Heart left ventricle (tissue), 16 donors: ENCODE measurements at regions not wholly inside any gene's neighbourhood (a gene's known extent, or its start where the extent isn't known, plus 50 kb on each side); places are given as distances from the start of the nearest gene placed in this dataset.

Experiments
- ATAC-seq, 4 donors: fragments of 200-7000 bp; cut with Tn5 transposase; one replicate each; pipeline ENCODE4 v1.9.1; 2020 to 2022; ENCODE audit warnings: moderate library complexity in 4 of 4, mild to moderate bottlenecking in 3 of 4, moderate number of reproducible peaks in 1 of 4
- DNase-seq, 5 donors: peaks; one replicate each; pipeline ENCODE4 v3.0.0-alpha.2; 2020
- H3K27ac ChIP-seq, 12 donors: fragments of 200-600 bp; sonication (generic) in 4 of 12; one replicate each; pipeline versions ENCODE4 v1.5.0 to v1.8.0; 2016 to 2022; ENCODE audit warnings: mild to moderate bottlenecking in 2 of 12
- H3K27me3 ChIP-seq, 9 donors: fragments of 200-600 bp; sonication (generic) in 2 of 9; one replicate each; pipeline versions ENCODE4 v1.5.1 to v1.8.0; 2016 to 2022; ENCODE audit warnings: mild to moderate bottlenecking in 3 of 9
- H3K36me3 ChIP-seq, 9 donors: fragments of 200-600 bp; sonication (generic) in 2 of 9; one replicate each; pipeline versions ENCODE4 v1.5.0 to v1.8.0; 2018 to 2022; ENCODE audit warnings: mild to moderate bottlenecking in 2 of 9
- H3K4me1 ChIP-seq, 12 donors: fragments of 200-600 bp; sonication (generic) in 4 of 12; one replicate each; pipeline versions ENCODE4 v1.5.0 to v1.8.0; 2016 to 2022; ENCODE audit warnings: mild to moderate bottlenecking in 3 of 12
- H3K4me3 ChIP-seq, 12 donors: fragments of 200-600 bp; sonication (generic) in 4 of 12; one replicate each; pipeline versions ENCODE4 v1.5.0 to v1.8.0; 2017 to 2022; ENCODE audit warnings: mild to moderate bottlenecking in 9 of 12, moderate library complexity in 4 of 12
- H3K9me3 ChIP-seq, 12 donors: fragments of 200-600 bp; sonication (generic) in 4 of 12; one replicate each; pipeline versions ENCODE4 v1.5.0 to v1.8.0; 2016 to 2022; ENCODE audit warnings: mild to moderate bottlenecking in 1 of 12
- POLR2A ChIP-seq, 2 donors: fragments of 450-650 bp; IDR thresholded peaks; one replicate each; pipeline ENCODE4 v1.6.1; 2017; ENCODE audit warnings: antibody characterized with exemption in 2 of 2, mild to moderate bottlenecking in 2 of 2, moderate library complexity in 2 of 2
- WGBS, 4 donors: extraction: QIAGEN DNeasy Blood & Tissue Kit in 2 of 4; methylation state at CpG; one replicate each; pipeline versions ENCODE4 v1.1.5 to v1.1.7; 2013 to 2018; 5-methylcytosine and 5-hydroxymethylcytosine counted together
- intact Hi-C, 10 donors: fragments of 100-400 bp; cut with DNase I; formaldehyde crosslinking; loops; one replicate each; pipeline versions ENCODE4 v1.11.1 to v1.14.2; 2022
- TF ChIP-seq, protein P1 (sequence below), 12 donors: fragments of 200-600 bp; sonication (generic) in 4 of 12; IDR thresholded peaks; one replicate each; pipeline versions ENCODE4 v1.5.0 to v1.8.0; 2018 to 2022; ENCODE audit warnings: antibody characterized with exemption in 12 of 12, mild to moderate bottlenecking in 5 of 12
- donor health status: ischemic (EF 13 %, LVEDD 7.1; RV severe dilation, severe dysfunction).
- donor health status: healthy with polysubstance abuse.
- donor health status: DM: no; HTN: yes; CAD: no.
- donor health status: DM: no; HTN: no; CAD: no.
- donor health status: ischemic (EF 25% LVEDD 6.9; RV normal size, moderate dysfunction).
- donor health status: ischemic (EF 25% LVEDD 5.7; RV mildly dilated, moderate dysfunction).
- donor health status: healthy.
- donor health status: DM: yes; HTN: yes; CAD: no.
- donor health status: ischemic (EF 35%, LVEDD 5.7; RV mildly dilated, moderate dysfunction).
- donor health status: nonischemic (EF 11% LVEDD 7.7; RV severe dilation, severe dysfunction).
- donor health status: DM: yes; HTN: yes; CAD: no.
- donor health status: PGD.
- donor health status: ischemic (EF 29% LVEDD 5.4; RV normal size, mild dysfunction).
- donor health status: nonischemic (EF 23%, LVEDD 6.1; RV moderate dilation, normal function).

DNA sequence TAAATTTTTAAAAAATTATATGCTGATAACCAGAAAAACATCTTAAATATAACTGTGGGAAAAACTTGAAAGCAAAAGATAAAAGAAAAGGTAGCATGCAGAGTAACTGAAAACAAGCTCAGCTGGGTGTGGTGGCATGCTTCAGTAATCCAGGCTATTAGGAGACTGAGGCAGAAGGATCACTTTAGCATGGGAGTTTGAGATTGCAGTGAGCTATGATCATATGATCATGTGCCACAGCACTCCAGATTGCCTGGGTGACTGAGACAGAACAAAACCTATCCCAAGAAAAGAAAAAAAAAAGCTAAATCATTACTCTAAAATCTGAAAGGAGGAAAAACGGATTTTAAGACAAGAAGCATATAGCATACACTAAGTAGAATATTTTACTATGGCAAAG lies 1624.0 kb downstream of the AMY1C start:
- DNase-seq (no peak), ATAC-seq (no peak)
- H3K9me3 ChIP-seq, result peaks cover 0 to 32% (median 6%) of the 10 kb centered on the region in 12 donors
- H3K27me3 ChIP-seq, result no peaks in the 10 kb centered on the region
- no peaks in the 10 kb centered on the region for H3K36me3 ChIP-seq
- WGBS, 4 donors, result 58 to 67% (median 63%) methylated on average over 1 of the region's 1 CpG
- H3K27ac ChIP-seq, result no peak overlapping the region
- intact Hi-C loops, result no loop called here
- no peak overlapping the region for H3K4me3 ChIP-seq
- H3K4me1 ChIP-seq, result no peaks in the 10 kb centered on the region
- TF ChIP-seq POLR2A (IDR thresholded peaks at IDR 0.05), result no peak
- TF ChIP-seq, protein P1, sequence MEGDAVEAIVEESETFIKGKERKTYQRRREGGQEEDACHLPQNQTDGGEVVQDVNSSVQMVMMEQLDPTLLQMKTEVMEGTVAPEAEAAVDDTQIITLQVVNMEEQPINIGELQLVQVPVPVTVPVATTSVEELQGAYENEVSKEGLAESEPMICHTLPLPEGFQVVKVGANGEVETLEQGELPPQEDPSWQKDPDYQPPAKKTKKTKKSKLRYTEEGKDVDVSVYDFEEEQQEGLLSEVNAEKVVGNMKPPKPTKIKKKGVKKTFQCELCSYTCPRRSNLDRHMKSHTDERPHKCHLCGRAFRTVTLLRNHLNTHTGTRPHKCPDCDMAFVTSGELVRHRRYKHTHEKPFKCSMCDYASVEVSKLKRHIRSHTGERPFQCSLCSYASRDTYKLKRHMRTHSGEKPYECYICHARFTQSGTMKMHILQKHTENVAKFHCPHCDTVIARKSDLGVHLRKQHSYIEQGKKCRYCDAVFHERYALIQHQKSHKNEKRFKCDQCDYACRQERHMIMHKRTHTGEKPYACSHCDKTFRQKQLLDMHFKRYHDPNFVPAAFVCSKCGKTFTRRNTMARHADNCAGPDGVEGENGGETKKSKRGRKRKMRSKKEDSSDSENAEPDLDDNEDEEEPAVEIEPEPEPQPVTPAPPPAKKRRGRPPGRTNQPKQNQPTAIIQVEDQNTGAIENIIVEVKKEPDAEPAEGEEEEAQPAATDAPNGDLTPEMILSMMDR (IDR thresholded peaks at IDR 0.05), result no peak

DNA sequence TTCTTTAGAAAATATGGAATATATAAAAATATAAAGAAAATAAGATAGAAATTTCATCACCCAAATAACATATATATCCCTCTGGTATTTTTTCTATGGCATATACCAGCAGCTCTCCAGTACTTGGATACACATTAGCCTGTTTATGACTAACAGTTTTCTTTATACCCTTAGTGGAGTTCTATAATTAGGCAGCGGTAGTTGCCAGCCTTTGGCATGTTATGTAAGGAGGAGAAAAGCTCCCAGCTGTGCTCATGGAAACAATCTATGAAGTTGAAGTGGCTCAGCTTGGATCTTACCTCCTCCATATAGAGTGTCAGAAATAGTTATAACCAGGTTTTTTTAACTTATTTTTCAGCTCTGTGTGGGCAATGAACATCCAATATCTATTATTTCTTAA lies 1636.8 kb downstream of the AMY1C start:
- H3K36me3 ChIP-seq, result no peaks in the 10 kb centered on the region
- peak in 2 of 5 donors; percentile 11 to 30 for DNase-seq

DNA sequence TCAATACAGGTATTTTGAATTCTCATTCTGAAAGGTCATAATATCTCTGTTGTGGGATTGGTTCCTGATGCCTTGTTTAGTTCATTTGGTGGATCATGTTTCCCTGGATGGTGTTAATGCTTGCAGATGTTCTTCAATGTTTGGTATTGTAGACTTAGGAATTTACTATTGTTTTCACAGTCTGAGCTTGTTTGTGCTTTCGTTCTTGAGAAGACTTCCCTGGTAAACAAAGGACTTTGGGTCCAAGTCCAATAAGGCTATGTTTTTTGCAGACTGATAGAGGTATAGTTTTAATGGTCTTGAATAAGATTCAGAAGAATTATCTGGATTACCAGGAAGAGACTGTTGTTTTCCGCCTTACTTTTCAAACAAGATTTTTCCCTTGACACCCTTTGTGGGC lies 1646.3 kb downstream of the AMY1C start:
- no peaks in the 10 kb centered on the region for H3K27me3 ChIP-seq
- no peaks in the 10 kb centered on the region for H3K36me3 ChIP-seq
- H3K9me3 ChIP-seq, result peaks cover 0 to 8% (median 0%) of the 10 kb centered on the region in 12 donors
- 41 to 66% (median 44%) methylated on average over 2 of the region's 2 CpGs for WGBS, 4 donors
- H3K27ac ChIP-seq, result no peak overlapping the region
- no peaks in the 10 kb centered on the region for H3K4me1 ChIP-seq
- DNase-seq (no peak), ATAC-seq (no peak)
- no peak overlapping the region for H3K4me3 ChIP-seq
- TF ChIP-seq POLR2A (IDR thresholded peaks at IDR 0.05), result no peak
- TF ChIP-seq, protein P1 (IDR thresholded peaks at IDR 0.05), result no peak
- intact Hi-C loops, result no loop called here

More for the DNA sequence above, 1636.8 kb downstream of the AMY1C start:
- no peak for TF ChIP-seq POLR2A (IDR thresholded peaks at IDR 0.05)
- TF ChIP-seq, protein P1 (IDR thresholded peaks at IDR 0.05), result no peak
- no peak overlapping the region for H3K4me3 ChIP-seq
- 47 to 59% (median 52%) methylated on average over 1 of the region's 1 CpG for WGBS, 4 donors
- H3K9me3 ChIP-seq, result peaks cover 0 to 5% (median 0%) of the 10 kb centered on the region in 12 donors
- no peaks in the 10 kb centered on the region for H3K4me1 ChIP-seq
- H3K27ac ChIP-seq, result no peak overlapping the region
- H3K27me3 ChIP-seq, result no peaks in the 10 kb centered on the region
- intact Hi-C loops, result no loop called here
- ATAC-seq, result peak; percentile 90 to 96 (median 94)

DNA sequence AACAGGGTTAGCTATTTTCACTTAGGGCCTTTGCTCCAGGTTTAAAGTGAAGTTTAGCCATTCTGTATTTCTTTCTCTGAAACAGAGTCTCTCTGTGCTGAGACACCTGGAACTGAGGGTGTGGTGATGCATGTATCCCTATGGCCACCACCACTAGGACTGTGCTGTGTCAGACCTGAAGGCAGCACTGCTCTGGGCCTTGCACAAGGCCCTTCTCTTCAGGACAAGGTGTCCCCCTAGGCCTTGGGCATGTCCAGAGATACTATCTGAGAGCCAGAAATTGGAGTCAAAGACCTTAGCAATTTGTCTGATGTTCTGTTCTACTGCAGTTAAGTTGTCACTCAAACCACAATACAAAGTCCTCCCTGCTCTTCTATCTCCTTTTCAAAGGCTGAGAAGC lies 1649.2 kb downstream of the AMY1C start:
- TF ChIP-seq, protein P1 (IDR thresholded peaks at IDR 0.05), result no peak
- TF ChIP-seq POLR2A (IDR thresholded peaks at IDR 0.05), result no peak
- H3K9me3 ChIP-seq, result peaks cover 0 to 15% (median 0%) of the 10 kb centered on the region in 12 donors
- no peaks in the 10 kb centered on the region for H3K27me3 ChIP-seq
- intact Hi-C loops, result no loop called here
- H3K4me3 ChIP-seq, result no peak overlapping the region
- DNase-seq (no peak), ATAC-seq (no peak)
- no peaks in the 10 kb centered on the region for H3K4me1 ChIP-seq
- H3K27ac ChIP-seq, result no peak overlapping the region
- H3K36me3 ChIP-seq, result no peaks in the 10 kb centered on the region
